Kidney epithelial cell (primary cell): ENCODE measurements at regions not wholly inside any gene's neighbourhood (a gene's known extent, or its start where the extent isn't known, plus 50 kb on each side); places are given as distances from the start of the nearest gene placed in this dataset.

Experiments
- DNase-seq: peaks from one replicate; pipeline ENCODE4 v3.0.0-alpha.2; 2010; ENCODE audit warnings: low read depth
- H3K27me3 ChIP-seq: 2 replicates; pipeline ENCODE4 v1.6.0; 2011; ENCODE audit warnings: low read length; ENCODE audit not compliant: control insufficient read depth, insufficient read depth
- H3K36me3 ChIP-seq: 2 replicates; pipeline ENCODE4 v1.5.1; 2011; ENCODE audit warnings: low read length; ENCODE audit not compliant: control insufficient read depth, insufficient read depth
- H3K4me3 ChIP-seq: 2 replicates; pipeline ENCODE4 v1.5.1; 2011; ENCODE audit warnings: low read depth, mild to moderate bottlenecking, control low read depth, low read length
- CTCF ChIP-seq: IDR thresholded peaks from 2 replicates; pipeline ENCODE4 v1.5.1; 2011; ENCODE audit warnings: mild to moderate bottlenecking, moderate library complexity, low read length, control low read depth, inconsistent platforms; ENCODE audit not compliant: insufficient read depth, poor library complexity, severe bottlenecking

DNA sequence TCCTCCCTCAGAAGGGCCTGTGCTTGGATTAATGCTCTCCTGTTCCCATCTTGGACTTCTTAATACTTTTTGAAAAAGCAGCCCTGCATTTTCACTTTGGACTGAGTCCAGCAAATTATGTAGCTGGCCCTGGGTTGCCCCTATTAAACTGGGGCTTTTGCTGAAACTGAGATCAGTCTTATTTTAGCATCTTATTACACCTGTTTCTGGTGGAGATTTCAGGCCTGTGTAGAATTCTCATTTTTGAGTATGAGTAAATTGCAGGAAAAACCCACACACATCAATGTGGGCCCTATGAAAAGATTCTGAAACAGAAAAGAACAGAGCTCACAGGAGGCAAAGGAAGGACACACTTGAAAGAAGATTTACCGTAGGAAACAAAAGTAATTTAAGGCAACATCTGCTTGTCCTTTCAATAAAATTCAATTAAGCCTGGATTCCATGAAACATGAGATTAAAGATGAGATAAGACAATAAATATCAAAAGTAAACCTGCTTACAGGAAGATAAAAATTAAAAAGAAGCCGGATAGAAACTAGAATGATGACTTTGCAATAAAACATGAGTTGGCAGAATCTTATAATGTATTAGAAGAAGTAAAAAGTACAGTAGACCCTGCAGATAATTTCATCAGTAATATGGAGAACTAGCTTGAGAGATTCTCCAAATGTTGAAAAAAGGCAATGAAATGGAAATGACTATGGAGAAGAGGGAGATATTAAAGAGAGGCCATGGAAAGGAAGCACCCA is 90.7 kb upstream of the GCFC2 start:
- no peak for TF ChIP-seq CTCF
- Histone ChIP-seq H3K4me3 (no peak overlapping the region), H3K27me3 (no peaks in the 10 kb centered on the region), H3K36me3 (no peaks in the 10 kb centered on the region)
- no peak for DNase-seq

DNA sequence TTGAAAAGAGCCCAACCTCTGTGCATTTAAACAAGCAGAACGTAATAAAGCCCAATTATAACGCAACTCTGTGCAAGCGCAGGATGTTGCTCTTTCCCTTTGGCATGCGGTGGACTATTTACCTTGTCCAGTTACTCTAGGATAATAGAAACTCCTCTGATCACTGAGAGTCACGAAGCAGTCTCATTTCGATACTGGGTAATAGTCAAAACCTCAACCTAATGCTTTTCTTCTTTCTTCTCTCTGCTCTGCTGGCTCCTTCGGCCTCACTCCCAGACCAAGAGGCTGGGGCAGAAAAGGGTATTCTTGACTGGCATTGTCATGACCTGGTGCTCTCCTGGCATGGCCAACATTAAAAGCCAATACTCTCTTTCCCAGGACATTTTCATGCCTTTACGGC is 89.7 kb upstream of the GCFC2 start:
- Histone ChIP-seq H3K36me3 (no peaks in the 10 kb centered on the region), H3K27me3 (no peaks in the 10 kb centered on the region), H3K4me3 (no peak overlapping the region)
- DNase-seq: no peak
- TF ChIP-seq CTCF: no peak

DNA sequence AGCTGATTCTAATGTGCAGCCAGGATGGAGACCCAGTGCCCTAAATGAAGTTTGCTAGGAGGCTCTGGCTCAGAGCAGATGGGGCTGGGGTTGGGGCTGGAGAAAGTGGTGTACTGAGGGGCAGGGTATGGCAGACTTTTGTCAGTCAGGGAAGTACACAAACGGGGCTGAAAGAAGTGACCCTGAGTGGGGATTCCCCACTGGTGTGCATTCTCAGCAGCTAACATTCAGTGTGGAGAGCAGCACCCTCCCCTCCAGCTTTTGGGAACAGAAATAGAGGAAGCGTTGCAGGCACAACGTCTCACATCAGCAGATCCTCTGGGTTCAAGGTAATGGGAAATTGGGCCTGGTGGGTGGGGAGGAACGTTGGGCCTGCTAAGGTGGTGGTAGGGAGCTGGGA is 89.1 kb upstream of the GCFC2 start:
- TF ChIP-seq CTCF: no peak
- Histone ChIP-seq H3K27me3 (no peaks in the 10 kb centered on the region), H3K4me3 (no peak overlapping the region), H3K36me3 (no peaks in the 10 kb centered on the region)
- no peak for DNase-seq

DNA sequence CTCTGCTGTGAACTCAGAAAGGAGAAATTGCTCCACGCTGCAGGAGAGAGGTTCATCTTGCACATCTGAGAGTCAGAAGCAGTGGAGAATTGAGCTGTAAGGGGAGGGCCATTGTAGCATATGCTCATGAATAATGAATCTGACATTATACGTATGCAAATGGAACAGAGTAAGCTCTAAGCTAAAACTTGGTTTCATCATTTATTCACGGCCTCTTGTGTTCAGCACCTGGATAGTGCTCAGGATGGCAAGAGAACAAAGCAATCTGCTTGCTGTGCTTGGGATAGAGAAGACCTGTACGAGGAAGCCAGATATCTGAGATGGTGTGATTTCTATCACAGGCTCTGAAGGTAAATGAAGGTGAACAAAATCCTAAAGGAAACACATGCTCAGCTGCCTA is 87.9 kb upstream of the GCFC2 start:
- TF ChIP-seq CTCF: no peak
- no peaks in the 10 kb centered on the region for H3K27me3 ChIP-seq
- H3K36me3 ChIP-seq: no peaks in the 10 kb centered on the region
- DNase-seq: no peak
- H3K4me3 ChIP-seq: no peak overlapping the region

GRCh38 chr2:75792996-75793395 is 82.3 kb upstream of the GCFC2 start:
- no peak for TF ChIP-seq CTCF
- Histone ChIP-seq H3K4me3 (no peak overlapping the region), H3K27me3 (peaks cover 2% of the 10 kb centered on the region), H3K36me3 (no peaks in the 10 kb centered on the region)
- DNase-seq: no peak

GRCh38 chr2:75792146-75792545 is 81.4 kb upstream of the GCFC2 start:
- DNase-seq: no peak
- peaks cover 2% of the 10 kb centered on the region for H3K27me3 ChIP-seq
- TF ChIP-seq CTCF: no peak
- H3K36me3 ChIP-seq: no peaks in the 10 kb centered on the region
- H3K4me3 ChIP-seq: no peak overlapping the region
